Stimulated activated CD8-positive, alpha-beta memory T cell treated with anti-CD3 and anti-CD28 coated beads, Interleukin-4, amount 100 ng/mL, for 4 hours (primary cell): ENCODE measurements at regions not wholly inside any gene's neighbourhood (a gene's known extent, or its start where the extent isn't known, plus 50 kb on each side); places are given as distances from the start of the nearest gene placed in this dataset.

Source experiments
- DNase-seq, 2 donors: peaks; one replicate each; pipeline ENCODE4 v3.0.0-alpha.2; 2020; ENCODE audit warnings: low read depth in 2 of 2, low spot score in 1 of 2

- DNase-seq, result no peak
These were observed 710.5 kb downstream of the QKI start for GRCh38 chr6:164124986-164125385.

- DNase-seq, result no peak
These were observed 710.0 kb downstream of the QKI start for GRCh38 chr6:164124473-164124872.

- no peak for DNase-seq
These were observed 707.6 kb downstream of the QKI start for GRCh38 chr6:164122109-164122508.

GRCh38 chr6:164121527-164121926, 707.0 kb downstream of the QKI start:
- no peak for DNase-seq

- DNase-seq, result no peak
These were observed 700.1 kb downstream of the QKI start for GRCh38 chr6:164114651-164115050.

- DNase-seq, result no peak
These were observed 699.5 kb downstream of the QKI start for GRCh38 chr6:164114051-164114450.

GRCh38 chr6:164113637-164114036, 699.1 kb downstream of the QKI start:
- no peak for DNase-seq

- no peak for DNase-seq
These were observed 695.2 kb downstream of the QKI start for GRCh38 chr6:164109770-164110140.

- no peak for DNase-seq
These were observed 694.6 kb downstream of the QKI start for GRCh38 chr6:164108869-164109769.

- DNase-seq, result no peak
These were observed 693.6 kb downstream of the QKI start for GRCh38 chr6:164108092-164108491.

- DNase-seq, result no peak
These were observed 692.9 kb downstream of the QKI start for GRCh38 chr6:164107297-164107995.

- DNase-seq, result no peak
These were observed 691.8 kb downstream of the QKI start for GRCh38 chr6:164106345-164106769.

GRCh38 chr6:164105705-164106104, 691.2 kb downstream of the QKI start:
- no peak for DNase-seq

- no peak for DNase-seq
These were observed 689.9 kb downstream of the QKI start for GRCh38 chr6:164104432-164104831.

GRCh38 chr6:164102693-164103092, 688.2 kb downstream of the QKI start:
- DNase-seq, result no peak

- DNase-seq, result no peak
These were observed 687.3 kb downstream of the QKI start for GRCh38 chr6:164101859-164102258.

- no peak for DNase-seq
These were observed 684.8 kb downstream of the QKI start for GRCh38 chr6:164099269-164099865.

GRCh38 chr6:164098857-164099267, 684.3 kb downstream of the QKI start:
- DNase-seq, result no peak

GRCh38 chr6:164097551-164098398, 683.3 kb downstream of the QKI start:
- DNase-seq, result no peak

- DNase-seq, result no peak
These were observed 682.5 kb downstream of the QKI start for GRCh38 chr6:164097056-164097455.

- no peak for DNase-seq
These were observed 680.5 kb downstream of the QKI start for GRCh38 chr6:164095056-164095455.
